ENCODE measurements at regions not wholly inside any gene's neighbourhood (a gene's known extent, or its start where the extent isn't known, plus 50 kb on each side); places are given as distances from the start of the nearest gene placed in this dataset.

GRCh38 chr16:79303959-79304387 lies 296.6 kb downstream of the MAF start:
- Histone ChIP-seq H3K79me2 (ENCODE audit: control insufficient read depth in 1 of 2, insufficient read depth in 2 of 2, low read length in 2 of 2) (no peaks in the 10 kb centered on the region), H3K4me2 (ENCODE audit: insufficient read depth in 1 of 2, low read depth in 2 of 2, low read length in 2 of 2) (no peak overlapping the region), H2BK15ac (ENCODE audit: low read length) (0 out of 2 replicates have a peak overlapping the region, but pooled peaks have one; percentile 12), H3K4me3 (ENCODE audit: extremely low read depth in 1 of 4, insufficient read depth in 2 of 4, low read depth in 3 of 4, low read length in 4 of 4) (no peak overlapping the region), H3K18ac (ENCODE audit: extremely low read depth, low read length) (no peak overlapping the region), H4K91ac (replicated peaks; ENCODE audit: insufficient read length, low read length) (peak overlapping the region; percentile 73), H3K4me1 (replicated peaks in 1 of 4; ENCODE audit: control insufficient read depth in 3 of 4, insufficient read depth in 4 of 4, low read length in 3 of 4) (peaks cover 2 to 12% (median 6%) of the 10 kb centered on the region in 4 experiments), H4K5ac (ENCODE audit: insufficient read length, low read depth, low read length) (no peak overlapping the region), H2AK5ac (ENCODE audit: low read depth, low read length) (no peak overlapping the region), H3K23me2 (ENCODE audit: low read depth, low read length) (no peaks in the 10 kb centered on the region), H3K9ac (replicated peaks in 1 of 4; ENCODE audit: extremely low read depth in 1 of 4, low read depth in 3 of 4, low read length in 3 of 4) (no peak overlapping the region), H2BK120ac (replicated peaks; ENCODE audit: low read depth, low read length) (no peak overlapping the region), H2BK12ac (ENCODE audit: low read depth, low read length) (peak overlapping the region; percentile 72; the same call in 1 of the 2 replicates), H3K27ac (ENCODE audit: low read depth, low read length) (no peak overlapping the region), H3K27me3 (replicated peaks in 1 of 4; ENCODE audit: control insufficient read depth in 3 of 4, extremely low read depth in 1 of 4, insufficient read depth in 3 of 4, low read length in 3 of 4) (no peaks in the 10 kb centered on the region; a peak in 1 of 7 replicates), H3K23ac (ENCODE audit: insufficient read length) (no peak overlapping the region), H2BK5ac (ENCODE audit: low read depth, low read length) (no peak overlapping the region), H3K56ac (replicated peaks; ENCODE audit: insufficient read length, low read depth, low read length) (no peak overlapping the region), H4K20me1 (replicated peaks in 1 of 2; ENCODE audit: control insufficient read depth in 1 of 2, insufficient read depth in 2 of 2, low read length in 2 of 2) (no peaks in the 10 kb centered on the region), H2BK20ac (ENCODE audit: low read length) (no peak overlapping the region), H3K9me3 (ENCODE audit: insufficient read depth in 2 of 2, low read depth in 1 of 2, low read length in 1 of 2) (no peaks in the 10 kb centered on the region), H3K14ac (ENCODE audit: insufficient read length) (no peak overlapping the region), H3K36me3 (ENCODE audit: control insufficient read depth in 2 of 4, insufficient read depth in 4 of 4, low read length in 3 of 4) (no peaks in the 10 kb centered on the region), H4K8ac (ENCODE audit: extremely low read depth, insufficient read depth, low read length) (no peak overlapping the region), H3K79me1 (ENCODE audit: low read depth, low read length) (no peaks in the 10 kb centered on the region), H3K4ac (replicated peaks; ENCODE audit: insufficient read length, low read depth, low read length) (no peak overlapping the region), H2AFZ (ENCODE audit: low read length) (no peak overlapping the region)
- 93% methylated on average over 8 of the region's 8 CpGs; no CpG with 5 or more reads in 1 of the 2 experiments for WGBS, 2 experiments (ENCODE audit: extremely low coverage in 1 of 2, insufficient coverage in 1 of 2, insufficient read length in 1 of 2, insufficient replicate concordance in 2 of 2, low coverage in 1 of 2, low lambda C conversion rate in 2 of 2, missing lambda C conversion rate in 1 of 2)
- DNase-seq (ENCODE audit: low read depth in 1 of 2, low spot score in 2 of 2): no peak
- ChIA-PET CTCF (ENCODE audit: partially characterized antibody) (interaction anchor here (1.0 kb wide), 1 partner anchor 30 kb away, joined by 3 read pairs; no protein-coding TSS in a partner anchor), POLR2A (ENCODE audit: partially characterized antibody) (no interaction called here)
- TF ChIP-seq ATF3 (IDR thresholded peaks at IDR 0.05; ENCODE audit: insufficient read depth, low read depth, low read length) (no peak), BCL11A (IDR thresholded peaks at IDR 0.05; ENCODE audit: low read depth in 2 of 2, low read length in 2 of 2) (no peak), HDAC6 (IDR thresholded peaks at IDR 0.05; ENCODE audit: low read depth, low read length) (no peak), EZH2 (IDR thresholded peaks at IDR 0.05; ENCODE audit: low read depth, low read length, severe bottlenecking) (no peak), ASH2L (IDR thresholded peaks at IDR 0.05; ENCODE audit: low read length) (no peak), SP1 (IDR thresholded peaks at IDR 0.05; ENCODE audit: low read depth, low read length) (no peak), POLR2A (IDR thresholded peaks at IDR 0.05; ENCODE audit: control extremely low read depth in 1 of 2, low read depth in 2 of 2, low read length in 2 of 2) (no peak)
- no peak for FAIRE-seq

Data from H1 (cell line).